HFFc6 (cell line): ENCODE measurements at regions not wholly inside any gene's neighbourhood (a gene's known extent, or its start where the extent isn't known, plus 50 kb on each side); places are given as distances from the start of the nearest gene placed in this dataset.

Experiments used
- DNase-seq: peaks from one replicate; pipeline ENCODE4 v3.0.0-alpha.2; 2018
- H3K27ac Mint-ChIP-seq: 2 replicates; pipeline ENCODE4 v1.8.0; 2020; ENCODE audit warnings: mild to moderate bottlenecking, mixed read lengths
- H3K27me3 Mint-ChIP-seq: 2 replicates; pipeline ENCODE4 v1.8.0; 2021; ENCODE audit warnings: mild to moderate bottlenecking, moderate library complexity, mixed read lengths; ENCODE audit not compliant: insufficient read depth
- H3K36me3 Mint-ChIP-seq: 2 replicates; pipeline ENCODE4 v1.8.0; 2021; ENCODE audit warnings: low read depth, mixed read lengths
- H3K4me1 Mint-ChIP-seq: 2 replicates; pipeline ENCODE4 v1.8.0; 2020; ENCODE audit warnings: low read depth, mixed read lengths
- H3K4me3 Mint-ChIP-seq: 2 replicates; pipeline ENCODE4 v1.8.0; 2020; ENCODE audit warnings: mild to moderate bottlenecking, moderate library complexity, mixed read lengths
- H3K9me3 Mint-ChIP-seq: 2 replicates; pipeline ENCODE4 v1.8.0; 2020; ENCODE audit warnings: mild to moderate bottlenecking, mixed read lengths
- TF ChIP-seq, protein P1 (sequence below): fragments of 200-600 bp; sonication (generic); IDR thresholded peaks from 2 replicates; pipeline ENCODE4 v1.5.0; 2021; ENCODE audit warnings: antibody characterized with exemption, mild to moderate bottlenecking

DNA sequence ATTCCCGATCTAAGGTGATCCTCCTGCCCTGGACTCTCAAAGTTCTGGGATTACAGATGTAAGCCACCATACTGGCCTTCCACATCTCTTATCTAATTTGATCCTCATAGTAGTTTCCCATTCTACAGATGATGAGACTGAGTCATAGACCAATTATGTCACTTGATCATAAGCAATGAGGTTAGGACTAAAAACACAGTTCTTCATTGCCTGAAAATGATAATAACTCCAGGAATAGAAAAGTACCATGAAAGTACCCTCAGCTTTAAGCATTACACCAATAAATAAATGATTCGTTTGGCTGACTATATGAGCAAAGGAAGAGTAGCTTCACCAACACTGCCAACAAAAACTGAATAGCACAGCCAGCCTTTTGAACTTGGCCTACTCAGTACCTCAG is 389.5 kb downstream of the ACTL7B start:
- H3K27ac Mint-ChIP-seq = no peak overlapping the region
- H3K4me1 Mint-ChIP-seq = peaks cover 41% of the 10 kb centered on the region

DNA sequence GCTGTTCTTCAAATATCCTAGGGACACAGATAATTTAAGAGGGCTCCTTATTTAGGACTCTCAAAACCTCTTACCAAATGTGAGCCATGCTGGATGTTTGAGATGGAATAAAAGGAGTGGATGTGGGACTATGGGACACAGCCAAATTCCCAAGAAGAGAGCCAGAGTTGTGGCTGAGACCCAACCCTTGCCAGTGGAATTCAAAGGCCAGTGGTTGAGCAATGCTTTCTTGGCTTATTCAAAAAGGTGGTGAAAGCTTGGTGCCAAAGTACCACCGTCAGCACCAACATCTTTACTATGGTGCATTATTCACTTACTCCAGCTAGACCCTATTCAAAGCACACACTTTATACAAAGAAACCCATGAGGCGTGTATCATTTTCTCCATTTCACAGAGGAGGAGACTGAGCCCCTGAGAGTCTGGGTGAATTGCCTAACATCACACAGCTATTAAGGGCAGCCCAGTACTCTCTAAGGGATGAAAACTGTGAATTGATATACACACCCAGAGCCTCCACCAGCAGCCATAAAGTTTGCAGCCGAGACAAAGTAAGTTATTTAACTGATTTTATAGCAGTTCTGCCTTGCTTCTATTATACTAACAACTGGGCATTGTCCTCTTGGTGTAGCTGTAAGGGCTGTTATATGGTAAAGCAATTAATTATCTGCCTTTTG is 391.7 kb downstream of the ACTL7B start:
- DNase-seq = no peak
- Mint-ChIP-seq H3K4me1 (peaks cover 28% of the 10 kb centered on the region), H3K27me3 (peaks cover 4% of the 10 kb centered on the region), H3K27ac (no peak overlapping the region), H3K4me3 (no peak overlapping the region), H3K9me3 (no peaks in the 10 kb centered on the region), H3K36me3 (peaks cover under 1% of the 10 kb centered on the region)
- TF ChIP-seq, protein P1, sequence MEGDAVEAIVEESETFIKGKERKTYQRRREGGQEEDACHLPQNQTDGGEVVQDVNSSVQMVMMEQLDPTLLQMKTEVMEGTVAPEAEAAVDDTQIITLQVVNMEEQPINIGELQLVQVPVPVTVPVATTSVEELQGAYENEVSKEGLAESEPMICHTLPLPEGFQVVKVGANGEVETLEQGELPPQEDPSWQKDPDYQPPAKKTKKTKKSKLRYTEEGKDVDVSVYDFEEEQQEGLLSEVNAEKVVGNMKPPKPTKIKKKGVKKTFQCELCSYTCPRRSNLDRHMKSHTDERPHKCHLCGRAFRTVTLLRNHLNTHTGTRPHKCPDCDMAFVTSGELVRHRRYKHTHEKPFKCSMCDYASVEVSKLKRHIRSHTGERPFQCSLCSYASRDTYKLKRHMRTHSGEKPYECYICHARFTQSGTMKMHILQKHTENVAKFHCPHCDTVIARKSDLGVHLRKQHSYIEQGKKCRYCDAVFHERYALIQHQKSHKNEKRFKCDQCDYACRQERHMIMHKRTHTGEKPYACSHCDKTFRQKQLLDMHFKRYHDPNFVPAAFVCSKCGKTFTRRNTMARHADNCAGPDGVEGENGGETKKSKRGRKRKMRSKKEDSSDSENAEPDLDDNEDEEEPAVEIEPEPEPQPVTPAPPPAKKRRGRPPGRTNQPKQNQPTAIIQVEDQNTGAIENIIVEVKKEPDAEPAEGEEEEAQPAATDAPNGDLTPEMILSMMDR = no peak

More for the DNA sequence above, 389.5 kb downstream of the ACTL7B start:
- H3K4me3 Mint-ChIP-seq = no peak overlapping the region
- no peaks in the 10 kb centered on the region for H3K9me3 Mint-ChIP-seq
- TF ChIP-seq, protein P1 = no peak
- peaks cover 5% of the 10 kb centered on the region for H3K36me3 Mint-ChIP-seq
- H3K27me3 Mint-ChIP-seq = peaks cover 4% of the 10 kb centered on the region; the same call in 1 of the 2 replicates
- DNase-seq = no peak

DNA sequence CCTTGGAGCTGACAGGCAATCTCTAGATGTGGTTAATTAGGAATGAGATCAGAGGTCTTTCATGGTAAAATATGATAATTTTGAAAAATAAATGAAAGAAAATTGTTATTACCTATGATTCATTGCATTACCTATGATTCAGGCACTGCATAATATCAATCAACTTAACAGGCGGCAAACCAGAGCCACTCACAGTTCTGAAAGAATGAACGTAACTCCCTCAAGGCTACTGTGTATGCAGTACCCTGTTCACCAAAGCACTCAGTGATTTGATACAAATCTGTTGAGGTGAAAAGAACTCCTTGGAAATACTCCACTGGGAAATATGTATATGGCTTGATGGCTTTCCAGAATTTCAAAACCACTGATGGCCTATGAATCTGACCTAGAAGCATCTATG is 398.9 kb downstream of the ACTL7B start:
- DNase-seq = no peak
- peaks cover 2% of the 10 kb centered on the region for H3K27me3 Mint-ChIP-seq
- TF ChIP-seq, protein P1 = no peak
- H3K9me3 Mint-ChIP-seq = no peaks in the 10 kb centered on the region
- no peaks in the 10 kb centered on the region for H3K36me3 Mint-ChIP-seq
- H3K4me1 Mint-ChIP-seq = no peaks in the 10 kb centered on the region
- H3K4me3 Mint-ChIP-seq = no peak overlapping the region
- no peak overlapping the region for H3K27ac Mint-ChIP-seq

DNA sequence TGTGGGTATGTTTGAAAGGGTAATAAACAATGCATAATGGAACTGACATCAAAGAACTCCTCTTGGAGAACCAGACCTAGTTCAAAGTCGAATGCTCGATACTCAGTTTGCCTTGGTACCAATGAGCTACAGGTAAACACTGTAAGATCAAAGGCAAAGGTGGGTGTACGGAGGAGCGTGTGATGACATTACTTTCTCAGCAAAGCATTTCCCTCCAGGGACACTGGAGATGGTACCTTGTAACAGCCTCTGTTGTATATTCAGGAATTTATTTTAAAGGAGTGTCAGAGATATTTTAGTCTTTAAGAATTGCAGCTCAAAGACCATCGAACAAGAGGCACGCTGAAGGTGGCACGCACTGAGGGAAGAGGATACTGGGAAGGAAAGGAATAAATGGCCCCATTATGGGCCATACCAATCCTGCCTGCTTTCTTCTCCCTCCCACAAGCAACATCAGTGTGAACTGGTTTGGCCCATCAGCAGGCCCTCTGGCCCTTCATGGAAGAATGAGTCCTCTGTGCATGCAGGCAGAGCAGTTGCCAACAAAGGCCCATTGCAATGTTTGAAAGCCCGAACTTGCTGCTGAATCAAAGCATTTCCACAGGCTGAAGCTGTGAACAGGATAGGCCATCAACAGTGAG is 410.2 kb downstream of the ACTL7B start:
- Mint-ChIP-seq H3K9me3 (no peaks in the 10 kb centered on the region; the same call in none of the 2 replicates), H3K27me3 (peaks cover 5% of the 10 kb centered on the region; the same call in 1 of the 2 replicates), H3K36me3 (peaks cover 9% of the 10 kb centered on the region; the same call in 1 of the 2 replicates), H3K4me1 (peaks cover 56% of the 10 kb centered on the region), H3K4me3 (no peak overlapping the region; the same call in 1 of the 2 replicates), H3K27ac (peak overlapping the region; percentile 63)
- TF ChIP-seq, protein P1 = no peak
- no peak for DNase-seq

DNA sequence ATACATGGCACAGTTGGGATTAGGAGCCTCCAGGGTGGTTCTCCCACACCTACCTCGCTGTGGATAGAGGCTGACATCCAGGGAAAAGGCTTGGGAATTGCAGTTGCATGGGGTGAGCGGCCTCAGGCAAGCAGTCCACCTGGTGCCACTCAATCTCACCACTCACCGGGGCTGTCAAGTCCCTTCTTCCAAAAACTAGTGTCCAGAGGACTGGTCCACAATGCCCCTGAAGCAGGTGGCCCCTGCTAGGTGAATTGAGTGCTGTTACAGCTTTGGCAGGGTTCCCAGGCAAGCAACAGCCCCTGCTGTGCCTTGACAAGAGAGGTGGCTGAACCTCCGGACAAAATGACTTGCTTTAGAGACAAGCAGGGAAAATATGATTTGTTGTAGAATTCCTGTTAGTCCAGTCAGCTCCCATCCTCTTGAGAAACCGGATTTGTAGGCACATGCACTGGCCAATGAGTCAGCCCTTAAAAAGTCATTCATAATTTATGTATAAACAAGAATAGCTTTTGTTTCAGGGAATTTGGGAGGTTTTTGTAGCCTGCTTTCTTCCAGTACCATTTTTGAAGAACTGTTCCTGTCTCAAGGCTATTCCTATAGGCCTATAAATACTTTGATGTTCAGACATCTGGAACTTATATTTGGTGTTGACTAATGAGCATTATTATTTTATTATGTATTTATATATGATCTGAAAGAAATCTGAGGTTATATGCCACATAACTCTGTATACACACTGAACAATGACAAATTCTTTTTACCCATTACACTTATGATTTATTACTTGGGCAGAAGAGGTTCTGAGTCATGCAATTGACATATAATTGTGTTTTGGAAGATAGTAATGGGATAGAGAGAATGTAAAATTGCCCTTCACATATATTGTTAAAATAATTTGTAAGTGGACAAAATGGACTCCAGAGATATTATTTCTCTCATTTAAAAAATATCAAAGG is 411.1 kb downstream of the ACTL7B start:
- Mint-ChIP-seq H3K4me1 (peaks cover 65% of the 10 kb centered on the region), H3K27ac (peak overlapping the region; percentile 81), H3K4me3 (peak overlapping the region; percentile 83), H3K27me3 (0 out of 2 replicates have a peak, but pooled peaks cover 3% of the 10 kb centered on the region), H3K9me3 (no peaks in the 10 kb centered on the region; the same call in none of the 2 replicates), H3K36me3 (peaks cover 9% of the 10 kb centered on the region; the same call in 1 of the 2 replicates)
- TF ChIP-seq, protein P1 = no peak
- peak; percentile 94 for DNase-seq
